ENCODE measurements at regions not wholly inside any gene's neighbourhood (a gene's known extent, or its start where the extent isn't known, plus 50 kb on each side); places are given as distances from the start of the nearest gene placed in this dataset.

- Histone ChIP-seq H2AK5ac (ENCODE audit: low read depth, low read length) (no peak overlapping the region), H3K27ac (ENCODE audit: low read depth, low read length) (no peak overlapping the region), H3K36me3 (ENCODE audit: control insufficient read depth in 2 of 4, insufficient read depth in 4 of 4, low read length in 3 of 4) (no peaks in the 10 kb centered on the region), H2BK12ac (ENCODE audit: low read depth, low read length) (no peak overlapping the region), H3K9ac (replicated peaks in 1 of 4; ENCODE audit: extremely low read depth in 1 of 4, low read depth in 3 of 4, low read length in 3 of 4) (no peak overlapping the region), H2BK120ac (replicated peaks; ENCODE audit: low read depth, low read length) (no peak overlapping the region), H3K23ac (ENCODE audit: insufficient read length) (no peak overlapping the region), H3K56ac (replicated peaks; ENCODE audit: insufficient read length, low read depth, low read length) (no peak overlapping the region), H4K91ac (replicated peaks; ENCODE audit: insufficient read length, low read length) (no peak overlapping the region), H2AFZ (ENCODE audit: low read length) (no peak overlapping the region), H2BK5ac (ENCODE audit: low read depth, low read length) (no peak overlapping the region), H2BK15ac (ENCODE audit: low read length) (no peak overlapping the region), H3K79me1 (ENCODE audit: low read depth, low read length) (no peaks in the 10 kb centered on the region), H3K4me3 (ENCODE audit: extremely low read depth in 1 of 4, insufficient read depth in 2 of 4, low read depth in 3 of 4, low read length in 4 of 4) (no peak overlapping the region), H3K14ac (ENCODE audit: insufficient read length) (no peak overlapping the region), H3K23me2 (ENCODE audit: low read depth, low read length) (no peaks in the 10 kb centered on the region), H3K4me2 (ENCODE audit: insufficient read depth in 1 of 2, low read depth in 2 of 2, low read length in 2 of 2) (no peak overlapping the region), H4K8ac (ENCODE audit: extremely low read depth, insufficient read depth, low read length) (no peak overlapping the region), H2BK20ac (ENCODE audit: low read length) (no peak overlapping the region), H3K4me1 (replicated peaks in 1 of 4; ENCODE audit: control insufficient read depth in 3 of 4, insufficient read depth in 4 of 4, low read length in 3 of 4) (no peaks in the 10 kb centered on the region), H3K9me3 (ENCODE audit: insufficient read depth in 2 of 2, low read depth in 1 of 2, low read length in 1 of 2) (no peaks in the 10 kb centered on the region), H3K18ac (ENCODE audit: extremely low read depth, low read length) (no peak overlapping the region), H3K27me3 (replicated peaks in 1 of 4; ENCODE audit: control insufficient read depth in 3 of 4, extremely low read depth in 1 of 4, insufficient read depth in 3 of 4, low read length in 3 of 4) (no peaks in the 10 kb centered on the region), H3K4ac (replicated peaks; ENCODE audit: insufficient read length, low read depth, low read length) (no peak overlapping the region), H3K79me2 (ENCODE audit: control insufficient read depth in 1 of 2, insufficient read depth in 2 of 2, low read length in 2 of 2) (no peaks in the 10 kb centered on the region), H4K20me1 (replicated peaks in 1 of 2; ENCODE audit: control insufficient read depth in 1 of 2, insufficient read depth in 2 of 2, low read length in 2 of 2) (no peaks in the 10 kb centered on the region), H4K5ac (ENCODE audit: insufficient read length, low read depth, low read length) (no peak overlapping the region)
- 77% methylated on average over 6 of the region's 6 CpGs; no CpG with 5 or more reads in 1 of the 2 experiments for WGBS, 2 experiments (ENCODE audit: extremely low coverage in 1 of 2, insufficient coverage in 1 of 2, insufficient read length in 1 of 2, insufficient replicate concordance in 2 of 2, low coverage in 1 of 2, low lambda C conversion rate in 2 of 2, missing lambda C conversion rate in 1 of 2)
- ChIA-PET POLR2A (ENCODE audit: partially characterized antibody) (no interaction called here), CTCF (ENCODE audit: partially characterized antibody) (interaction anchor here (1.5 kb wide), 1 partner anchor 87 kb away, joined by 4 read pairs; no protein-coding TSS in a partner anchor)
- DNase-seq (ENCODE audit: low read depth in 1 of 2, low spot score in 2 of 2) (no peak), FAIRE-seq (no peak)
- no peak for TF ChIP-seq BCL11A (IDR thresholded peaks at IDR 0.05; ENCODE audit: low read depth in 2 of 2, low read length in 2 of 2)
- no peak for TF ChIP-seq BRCA1 (IDR thresholded peaks at IDR 0.05; ENCODE audit: low read depth, low read length)
- TF ChIP-seq SRF (IDR thresholded peaks at IDR 0.05; ENCODE audit: low read depth, low read length), result no peak
- TF ChIP-seq YY1 (IDR thresholded peaks at IDR 0.05; ENCODE audit: low read depth, low read length), result no peak
- TF ChIP-seq EGR1 (IDR thresholded peaks at IDR 0.05; ENCODE audit: borderline replicate concordance, low read depth, low read length), result no peak
- TF ChIP-seq HDAC6 (IDR thresholded peaks at IDR 0.05; ENCODE audit: low read depth, low read length), result no peak
- no peak for TF ChIP-seq TAF1 (IDR thresholded peaks at IDR 0.05; ENCODE audit: low read depth, low read length)
Measured at GRCh38 chr4:81826817-81827424, 355.2 kb upstream of the RASGEF1B start.

Data from H1 (cell line).